IMR-90 (cell line): ENCODE measurements at regions not wholly inside any gene's neighbourhood (a gene's known extent, or its start where the extent isn't known, plus 50 kb on each side); places are given as distances from the start of the nearest gene placed in this dataset.

Source experiments
- ATAC-seq: fragments of 200-7000 bp; cut with Tn5 transposase; 2 replicates; pipeline ENCODE4 v1.9.1; 2020; ENCODE audit warnings: low read depth, mild to moderate bottlenecking, moderate library complexity
- BruUV-seq: library from RNA; stranded (reverse); fragments of 400-500 nt; replicated peaks from 2 replicates; lab custom pipeline; 2021; lab: Mats Ljungman, UMichigan
- CTCF ChIA-PET: fragments of 300-600 bp; formaldehyde crosslinking; extraction: SDS; loops from one replicate; lab custom pipeline; 2021; ENCODE audit warnings: antibody characterized with exemption; lab: Yijun Ruan, JAX
- POLR2A ChIA-PET: fragments of 300-600 bp; sonication (Branson Sonifier 250); formaldehyde crosslinking; loops from one replicate; lab custom pipeline; 2022; ENCODE audit warnings: antibody characterized with exemption; ENCODE audit not compliant: unreplicated experiment; lab: Charles Lee
- DNase-seq: peaks from one replicate; pipeline ENCODE4 v3.0.0; 2013
- H2AFZ ChIP-seq: replicated peaks from 2 replicates; pipeline ENCODE3; 2013; ENCODE audit warnings: low read length, mild to moderate bottlenecking; ENCODE audit not compliant: poor library complexity
- H2AK5ac ChIP-seq: 2 replicates; pipeline ENCODE4 v1.6.1; 2013; ENCODE audit warnings: low read depth, low read length, inconsistent platforms
- H2AK9ac ChIP-seq: replicated peaks from 2 replicates; pipeline ENCODE3; 2013; ENCODE audit warnings: mild to moderate bottlenecking, low read depth, low read length, moderate library complexity; ENCODE audit not compliant: poor library complexity
- H2BK120ac ChIP-seq: 2 replicates; pipeline ENCODE4 v1.6.1; 2013; ENCODE audit warnings: low read depth, low read length, inconsistent platforms
- H2BK15ac ChIP-seq: 3 replicates; pipeline ENCODE4 v1.6.1; 2013; ENCODE audit warnings: low read depth, low read length, inconsistent platforms
- H2BK20ac ChIP-seq: 2 replicates; pipeline ENCODE4 v1.6.1; 2013; ENCODE audit warnings: low read depth, mild to moderate bottlenecking, inconsistent platforms, low read length, moderate library complexity
- H2BK5ac ChIP-seq: 2 replicates; pipeline ENCODE4 v1.6.1; 2013; ENCODE audit warnings: mild to moderate bottlenecking, low read depth, low read length, inconsistent platforms; ENCODE audit not compliant: poor library complexity, severe bottlenecking
- H3K14ac ChIP-seq: replicated peaks from 2 replicates; pipeline ENCODE4 v1.6.1; 2013; ENCODE audit warnings: low read depth, low read length, inconsistent platforms
- H3K18ac ChIP-seq: 2 replicates; pipeline ENCODE4 v1.6.1; 2013; ENCODE audit warnings: low read depth, low read length, control low read depth
- H3K23ac ChIP-seq: 2 replicates; pipeline ENCODE4 v1.6.1; 2013; ENCODE audit warnings: low read depth, low read length, inconsistent platforms
- H3K27ac ChIP-seq: 2 replicates; pipeline ENCODE4 v1.5.1; 2013; ENCODE audit warnings: mild to moderate bottlenecking, control low read depth, low read length; ENCODE audit not compliant: insufficient read depth
- H3K27me3 ChIP-seq: 2 replicates; pipeline ENCODE4 v1.6.1; 2013; ENCODE audit warnings: low read length; ENCODE audit not compliant: control insufficient read depth, insufficient read depth
- H3K36me3 ChIP-seq: 2 replicates; pipeline ENCODE4 v1.6.1; 2013; ENCODE audit warnings: low read length, mixed read lengths; ENCODE audit not compliant: control insufficient read depth, insufficient read depth
- H3K4ac ChIP-seq: 2 replicates; pipeline ENCODE4 v1.6.1; 2013; ENCODE audit warnings: low read depth, low read length, inconsistent platforms
- H3K4me1 ChIP-seq: 2 replicates; pipeline ENCODE4 v1.6.1; 2013; ENCODE audit warnings: low read length, mixed read lengths; ENCODE audit not compliant: control insufficient read depth, insufficient read depth
- H3K4me2 ChIP-seq: 2 replicates; pipeline ENCODE4 v1.6.1; 2013; ENCODE audit warnings: low read depth, mild to moderate bottlenecking, control low read depth, low read length, moderate library complexity
- H3K4me3 ChIP-seq: 2 replicates; pipeline ENCODE4 v1.5.1; 2013; ENCODE audit warnings: low read depth, mild to moderate bottlenecking, control low read depth, low read length, moderate library complexity; ENCODE audit not compliant: insufficient read depth
- H3K56ac ChIP-seq: 2 replicates; pipeline ENCODE4 v1.6.1; 2013; ENCODE audit warnings: low read length, inconsistent platforms; ENCODE audit not compliant: insufficient read depth; ENCODE audit errors: extremely low read depth
- H3K79me1 ChIP-seq, 2 experiments: 2 replicates each; pipeline ENCODE4 v1.6.1; 2013; ENCODE audit warnings: low read length in 2 of 2, inconsistent platforms in 1 of 2, low read depth in 1 of 2
- H3K9ac ChIP-seq: 2 replicates; pipeline ENCODE4 v1.6.1; 2013; ENCODE audit warnings: low read depth, low read length, control low read depth
- H3K9me1 ChIP-seq: 2 replicates; pipeline ENCODE4 v1.6.1; 2013; ENCODE audit warnings: low read length, inconsistent platforms; ENCODE audit not compliant: insufficient read depth
- H3K9me3 ChIP-seq: 2 replicates; pipeline ENCODE4 v1.6.1; 2013; ENCODE audit warnings: low read length; ENCODE audit not compliant: control insufficient read depth, insufficient read depth
- H4K20me1 ChIP-seq: 2 replicates; pipeline ENCODE4 v1.6.1; 2013; ENCODE audit warnings: low read length, inconsistent platforms; ENCODE audit not compliant: insufficient read depth
- H4K5ac ChIP-seq: 2 replicates; pipeline ENCODE4 v1.6.1; 2013; ENCODE audit warnings: mild to moderate bottlenecking, low read depth, low read length, control low read depth
- H4K8ac ChIP-seq, 2 experiments: 2 replicates each; pipeline ENCODE4 v1.6.1; 2013; ENCODE audit warnings: low read depth in 2 of 2, low read length in 2 of 2, control low read depth in 1 of 2, inconsistent platforms in 1 of 2
- H4K91ac ChIP-seq: 2 replicates; pipeline ENCODE4 v1.6.1; 2013; ENCODE audit warnings: low read depth, low read length, inconsistent platforms; ENCODE audit not compliant: insufficient read depth
- CTCF ChIP-seq: conservative IDR thresholded peaks from 2 replicates; pipeline ENCODE4 v1.5.1; 2012; ENCODE audit warnings: mild to moderate bottlenecking, low read depth, low read length, improper control_type of control experiment
- NFE2L2 ChIP-seq: fragments of 150-350 bp; IDR thresholded peaks from 2 replicates; pipeline ENCODE4 v1.6.1; 2016; ENCODE audit warnings: low read depth, mild to moderate bottlenecking, low read length
- POLR2A ChIP-seq: IDR thresholded peaks from 2 replicates; pipeline ENCODE4 v1.6.1; 2012; ENCODE audit warnings: mild to moderate bottlenecking, low read depth, low read length
- RAD21 ChIP-seq: IDR thresholded peaks from 2 replicates; pipeline ENCODE4 v1.6.1; 2012; ENCODE audit warnings: low read length, improper control_type of control experiment
- RCOR1 ChIP-seq: IDR thresholded peaks from 2 replicates; pipeline ENCODE4 v1.6.1; 2012; ENCODE audit warnings: mild to moderate bottlenecking, low read length, improper control_type of control experiment; ENCODE audit not compliant: insufficient replicate concordance
- SMC3 ChIP-seq: fragments of 150-350 bp; IDR thresholded peaks from 2 replicates; pipeline ENCODE4 v1.6.1; 2016; ENCODE audit warnings: low read depth, mild to moderate bottlenecking, antibody characterized with exemption, low read length, moderate library complexity
- WGBS, 2 experiments: methylation state at CpG; one replicate each; pipeline versions ENCODE4 v1.1.5 to v1.1.7; 2013; ENCODE audit warnings: missing lambda C conversion rate in 2 of 2; ENCODE audit not compliant: insufficient read length in 1 of 2; ENCODE audit errors: extremely low coverage in 2 of 2; 5-methylcytosine and 5-hydroxymethylcytosine counted together
- dilution Hi-C: fragments of 300-500 bp; cut with HindIII; formaldehyde crosslinking; loops from one replicate; pipeline ENCODE4 v1.14.3; 2018; ENCODE audit warnings: low sequenced_read_pairs; ENCODE audit not compliant: unreplicated experiment
- in situ Hi-C: fragments of 300-500 bp; cut with MboI; formaldehyde crosslinking; loops from 3 replicates; pipeline ENCODE4 v1.14.3; 2019; ENCODE audit warnings: low sequenced_read_pairs, inconsistent platforms, mixed read lengths
- intact Hi-C: fragments of 100-400 bp; cut with micrococcal nuclease; formaldehyde crosslinking; loops from 2 replicates; pipeline ENCODE4 v1.10.0; 2022

DNA sequence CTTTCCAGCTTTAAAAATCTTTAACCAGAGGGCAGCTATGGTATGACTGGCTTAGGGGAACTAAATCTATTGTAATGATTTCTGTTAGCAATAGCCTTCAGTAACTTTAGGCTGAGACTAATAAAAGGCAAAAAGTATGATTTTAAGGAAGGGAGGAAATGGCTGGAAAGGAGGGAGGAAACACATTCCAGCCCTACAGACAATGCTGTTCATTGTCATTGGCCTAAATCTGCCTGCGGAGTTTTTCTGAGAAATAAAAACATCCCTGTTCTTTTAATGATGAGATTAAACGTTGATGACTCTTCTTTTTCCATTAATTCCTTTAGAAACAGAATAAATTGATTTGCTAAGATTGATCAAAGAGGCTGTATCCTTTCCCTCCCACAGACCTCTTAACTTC lies 99.6 kb upstream of the GRAMD1B start:
- H3K9ac ChIP-seq: no peak overlapping the region
- BruUV-seq: no TSS peak
- H2AK5ac ChIP-seq: no peak overlapping the region
- H3K14ac ChIP-seq: no peak overlapping the region
- H4K91ac ChIP-seq: no peak overlapping the region
- H2BK20ac ChIP-seq: no peak overlapping the region
- no peaks in the 10 kb centered on the region for H3K9me3 ChIP-seq
- H3K27ac ChIP-seq: no peak overlapping the region
- no peak overlapping the region for H2BK15ac ChIP-seq
- peaks cover 31% of the 10 kb centered on the region for H3K27me3 ChIP-seq
- CTCF ChIA-PET: no interaction called here
- POLR2A ChIA-PET: no interaction called here
- H3K4ac ChIP-seq: no peak overlapping the region
- H2BK5ac ChIP-seq: no peak overlapping the region
- no peaks in the 10 kb centered on the region for H3K4me1 ChIP-seq
- intact Hi-C loops: no loop called here
- no peak for TF ChIP-seq RAD21
- TF ChIP-seq POLR2A: no peak
- no peak for TF ChIP-seq SMC3
- TF ChIP-seq NFE2L2: no peak
- TF ChIP-seq CTCF: no peak
- no peak for TF ChIP-seq RCOR1
- no CpG with 5 or more reads among the region's 2 CpGs for WGBS, 2 experiments
- H3K4me3 ChIP-seq: no peak overlapping the region
- no peak overlapping the region for H4K5ac ChIP-seq
- H3K9me1 ChIP-seq: no peaks in the 10 kb centered on the region
- no peak overlapping the region for H4K8ac ChIP-seq
- H3K23ac ChIP-seq: no peak overlapping the region
- no peak overlapping the region for H2AK9ac ChIP-seq
- no peak overlapping the region for H2BK120ac ChIP-seq
- in situ Hi-C loops: no loop called here
- no peak overlapping the region for H2AFZ ChIP-seq
- H3K36me3 ChIP-seq: no peaks in the 10 kb centered on the region
- no peaks in the 10 kb centered on the region for H4K20me1 ChIP-seq
- no peaks in the 10 kb centered on the region for H3K79me1 ChIP-seq
- DNase-seq: no peak
- no peak overlapping the region for H3K56ac ChIP-seq
- ATAC-seq: no peak
- no peak overlapping the region for H3K18ac ChIP-seq
- dilution Hi-C loops: no loop called here
- no peak overlapping the region for H3K4me2 ChIP-seq
